C4-2B (cell line): ENCODE measurements at regions not wholly inside any gene's neighbourhood (a gene's known extent, or its start where the extent isn't known, plus 50 kb on each side); places are given as distances from the start of the nearest gene placed in this dataset.
A peak's percentile ranks its signal among the peaks of the same experiment; 100 is the strongest.

Source experiments
- CTCF ChIP-seq: fragments of 450-650 bp; conservative IDR thresholded peaks from 2 replicates; pipeline ENCODE4 v1.5.1; 2017; ENCODE audit warnings: mild to moderate bottlenecking
- ZFX ChIP-seq: fragments of 450-650 bp; IDR thresholded peaks from 2 replicates; pipeline ENCODE4 v1.6.1; 2017

DNA sequence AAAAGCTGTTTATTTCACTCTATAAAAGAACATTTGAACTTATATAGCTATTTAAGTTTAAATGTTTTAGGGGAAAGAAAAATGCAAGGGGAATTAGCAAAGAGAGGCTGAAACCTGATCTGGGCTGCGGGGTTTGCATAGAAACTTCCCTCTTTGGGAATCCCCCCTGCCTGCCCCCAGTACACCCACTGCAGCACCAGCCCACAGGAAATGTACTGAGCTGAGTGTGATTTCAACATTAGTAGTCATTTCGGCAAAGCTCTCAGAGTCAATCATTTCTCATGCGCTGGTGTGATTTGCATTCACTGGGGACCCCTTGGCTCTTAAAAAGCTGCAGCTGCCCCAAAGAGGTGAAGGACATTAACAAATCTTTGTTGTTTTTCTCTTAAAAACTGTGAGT is 859.4 kb downstream of the MAFB start:
- TF ChIP-seq CTCF = 0 out of 2 replicates have a peak, but pooled peaks have one; percentile 10
- no peak for TF ChIP-seq ZFX
